CD4-positive, alpha-beta T cell treated with Interleukin-4 for 1 hour (primary cell): ENCODE measurements at regions not wholly inside any gene's neighbourhood (a gene's known extent, or its start where the extent isn't known, plus 50 kb on each side); places are given as distances from the start of the nearest gene placed in this dataset.
"Not testable (repeated sequence)": the region's sequence is repeated elsewhere in the genome, so short reads cannot be mapped to it uniquely, and the experiment has no call there.

Experiments
- DNase-seq, 2 donors: peaks; one replicate each; pipeline ENCODE4 v3.0.0-alpha.2; 2020 to 2022

DNA sequence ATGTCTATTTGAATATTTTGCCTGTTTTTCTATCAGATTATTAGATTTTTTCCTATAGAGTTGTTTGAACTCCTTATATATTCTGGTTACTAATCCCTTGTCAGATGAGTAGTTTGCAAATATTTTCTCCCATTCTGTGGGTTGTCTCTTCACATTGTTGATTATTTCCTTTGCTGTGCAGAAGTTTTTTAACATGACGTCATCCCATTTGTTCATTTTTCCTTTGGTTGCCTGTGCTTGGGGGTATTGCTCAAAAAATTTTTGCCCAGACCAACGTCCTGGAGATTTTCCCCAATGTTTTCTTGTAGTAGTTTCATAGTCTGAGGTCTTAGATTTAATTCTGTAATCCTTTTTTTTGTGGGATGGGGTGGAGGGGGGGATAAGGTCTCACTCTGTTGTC, 168.7 kb upstream of the NFIA start:
- not testable (repeated sequence) for DNase-seq

GRCh38 chr1:60913039-60913438, 169.3 kb upstream of the NFIA start:
- no peak for DNase-seq

GRCh38 chr1:60911966-60912697, 170.2 kb upstream of the NFIA start:
- no peak for DNase-seq

GRCh38 chr1:60908159-60908558, 174.2 kb upstream of the NFIA start:
- no peak for DNase-seq

GRCh38 chr1:60906526-60906925, 175.8 kb upstream of the NFIA start:
- no peak for DNase-seq

DNA sequence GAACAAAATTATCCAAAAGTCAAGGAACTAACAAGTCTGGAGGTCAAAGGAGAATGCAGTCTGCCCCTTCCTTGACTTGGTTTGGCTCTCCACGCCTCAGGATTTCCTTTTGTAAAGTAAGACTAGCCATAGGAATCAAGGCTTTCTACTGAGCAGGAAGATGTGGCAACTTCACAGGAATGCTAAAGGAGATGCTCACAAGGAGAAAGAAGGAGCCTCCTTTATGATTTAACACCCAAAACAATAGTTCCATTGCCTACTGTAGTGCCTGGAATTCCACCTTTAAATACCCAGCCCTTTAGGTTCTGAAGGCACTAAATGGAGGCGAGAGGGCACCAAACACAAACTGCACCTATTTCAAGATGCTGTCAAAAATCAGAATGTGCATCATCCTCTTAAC, 176.3 kb upstream of the NFIA start:
- DNase-seq, result no peak

DNA sequence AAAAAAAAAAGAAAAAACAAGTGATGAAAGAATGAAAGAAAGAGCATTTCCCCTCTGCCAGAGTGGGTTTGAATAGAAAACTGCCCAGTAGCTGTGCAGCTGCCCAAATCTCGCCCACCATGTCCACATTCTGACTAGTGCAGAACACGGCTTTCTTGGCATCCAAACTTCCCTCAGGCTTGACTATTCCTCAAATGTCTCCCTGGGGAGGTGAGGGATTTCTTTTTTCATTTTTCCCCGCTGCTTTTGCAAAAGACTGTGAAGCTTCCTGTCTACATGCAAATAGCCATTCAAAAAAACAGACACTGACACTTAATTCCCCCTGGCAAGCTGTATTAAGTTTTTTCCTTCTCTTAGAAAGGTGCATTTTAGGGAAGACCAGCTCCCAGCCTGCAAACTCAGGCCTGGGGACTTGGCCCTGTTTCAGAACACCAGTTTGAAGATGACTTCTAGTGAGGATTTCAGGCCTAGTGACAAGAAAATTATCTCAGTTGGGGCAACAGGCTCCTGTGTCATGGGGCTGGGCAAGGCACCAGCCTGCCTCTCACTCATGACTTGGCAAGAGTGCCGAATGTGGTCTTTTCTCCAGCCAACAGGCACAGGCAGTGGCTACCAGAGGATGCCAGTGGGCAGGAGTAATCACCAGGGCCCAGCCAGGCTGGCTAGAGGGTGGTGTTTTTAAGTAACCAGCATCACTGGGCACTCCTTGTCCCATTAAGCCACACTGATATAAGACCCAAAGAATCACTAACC, 178.1 kb upstream of the NFIA start:
- DNase-seq, result no peak

- no peak for DNase-seq
These were observed 178.8 kb upstream of the NFIA start for GRCh38 chr1:60903591-60903990.

DNA sequence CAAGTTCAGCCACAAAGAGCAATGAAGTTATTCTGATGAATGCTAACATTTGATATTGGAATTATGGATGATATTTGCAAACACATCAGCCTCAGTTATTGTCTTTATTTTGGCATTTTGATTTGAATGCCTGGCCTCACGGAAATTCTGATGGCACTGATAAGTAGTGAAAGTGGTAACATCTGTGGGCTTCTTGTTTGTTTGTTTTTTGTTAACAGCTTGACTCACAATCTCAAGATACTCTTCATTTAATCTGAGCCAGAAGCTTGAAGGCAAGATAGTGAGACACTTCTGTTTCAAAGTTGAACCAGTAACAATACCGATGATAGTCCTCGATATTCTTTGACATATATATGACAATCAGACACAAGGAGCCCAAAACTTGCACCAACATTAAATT, 182.9 kb upstream of the NFIA start:
- DNase-seq, result no peak

DNA sequence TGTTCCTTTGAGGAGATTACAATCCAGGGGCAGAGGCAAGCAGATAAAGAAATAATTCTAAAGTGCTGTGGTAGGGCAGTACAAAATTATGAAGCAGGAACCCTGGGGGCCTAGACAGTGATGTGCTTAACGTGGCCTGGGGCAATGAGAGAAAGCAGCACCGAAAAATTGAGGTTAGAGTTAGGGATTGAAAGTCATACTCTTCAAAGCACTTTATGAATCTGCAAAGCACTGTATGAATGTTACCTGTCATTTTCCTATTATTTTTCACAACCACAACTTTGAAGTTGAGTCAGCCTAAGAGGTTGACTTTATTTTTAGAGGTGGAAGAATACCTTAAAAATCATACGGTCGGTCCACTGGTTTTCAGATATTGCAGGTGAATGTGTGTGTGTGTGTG, 183.4 kb upstream of the NFIA start:
- no peak for DNase-seq

GRCh38 chr1:60898413-60898812, 183.9 kb upstream of the NFIA start:
- DNase-seq, result no peak

GRCh38 chr1:60896701-60897363, 185.5 kb upstream of the NFIA start:
- DNase-seq, result no peak

DNA sequence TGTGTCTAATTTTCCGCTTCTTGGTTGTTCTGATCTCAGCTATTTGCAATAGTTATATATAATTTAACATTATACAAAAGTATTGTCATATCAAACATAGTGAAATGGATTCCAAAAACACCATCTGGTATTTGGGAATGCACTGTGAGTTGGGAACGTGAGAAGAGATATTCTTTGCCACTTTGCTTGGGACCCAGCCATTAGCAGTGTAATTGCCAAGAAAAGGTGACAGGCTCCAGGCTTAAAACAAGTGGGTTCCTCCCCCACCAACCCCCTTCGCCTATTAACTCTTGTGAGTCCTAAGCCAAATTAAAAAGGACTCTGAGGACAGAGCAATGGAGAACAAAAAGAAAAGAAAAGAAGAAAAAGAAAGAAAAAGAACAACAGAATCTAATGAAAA, 186.7 kb upstream of the NFIA start:
- no peak for DNase-seq

DNA sequence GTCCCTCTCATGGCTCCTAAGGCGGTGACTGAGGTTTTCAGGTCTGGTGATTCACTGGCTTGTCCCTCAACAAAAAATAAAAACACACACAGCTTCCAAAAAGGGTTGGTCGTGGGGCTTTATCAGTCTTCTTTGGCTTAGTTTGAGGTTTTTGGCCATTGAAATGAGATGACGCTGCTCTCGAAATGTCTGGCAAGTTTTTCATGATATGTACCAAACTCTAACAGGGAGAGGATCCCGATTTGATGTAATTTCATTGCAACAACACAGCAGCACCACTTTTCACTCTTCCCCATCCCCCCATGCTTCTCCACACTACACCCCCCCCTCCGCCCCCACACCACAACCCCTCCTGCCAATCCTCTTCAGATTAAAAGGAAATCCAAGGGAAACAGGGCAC, 187.1 kb upstream of the NFIA start:
- no peak for DNase-seq

DNA sequence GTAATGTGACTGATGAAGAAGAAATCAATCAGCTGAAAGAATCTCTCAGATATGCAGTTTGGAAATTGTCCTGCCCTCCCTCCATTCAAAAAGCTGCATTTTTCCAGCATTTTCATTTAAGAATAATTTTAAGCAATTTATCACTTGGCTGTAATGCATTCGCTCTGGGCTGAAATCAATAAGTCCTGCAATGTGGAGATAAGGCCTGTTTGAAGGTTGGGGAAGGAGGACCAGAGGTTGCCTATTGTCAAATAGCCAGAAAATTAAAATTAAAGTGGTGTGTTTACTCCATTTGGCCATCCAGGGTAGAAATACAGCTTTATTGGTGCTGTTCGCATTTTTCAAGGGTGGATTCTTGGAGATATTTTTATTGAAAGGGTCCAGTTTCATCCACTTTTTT, 187.6 kb upstream of the NFIA start:
- DNase-seq, result no peak

DNA sequence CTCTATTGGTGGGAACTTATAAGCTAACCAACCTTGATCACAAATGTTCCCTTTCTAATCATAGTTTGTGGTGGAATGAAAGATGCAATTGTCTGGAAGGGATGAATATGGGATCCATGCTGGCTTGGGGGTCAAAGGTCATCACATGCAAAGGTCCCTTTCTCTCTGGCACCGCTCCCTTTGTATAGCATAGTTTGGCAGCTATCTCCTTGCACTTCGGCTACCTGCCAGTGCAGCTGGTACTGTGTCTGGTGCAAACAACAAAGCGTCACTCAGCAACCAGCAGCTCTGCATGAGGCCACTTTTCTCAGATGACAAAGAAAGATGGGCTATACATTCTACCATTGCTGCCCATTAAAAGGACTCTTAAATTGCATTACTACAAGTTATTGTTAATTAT, 188.2 kb upstream of the NFIA start:
- DNase-seq, result no peak

GRCh38 chr1:60893136-60893930, 189.0 kb upstream of the NFIA start:
- no peak for DNase-seq

GRCh38 chr1:60891765-60892164, 190.6 kb upstream of the NFIA start:
- no peak for DNase-seq

DNA sequence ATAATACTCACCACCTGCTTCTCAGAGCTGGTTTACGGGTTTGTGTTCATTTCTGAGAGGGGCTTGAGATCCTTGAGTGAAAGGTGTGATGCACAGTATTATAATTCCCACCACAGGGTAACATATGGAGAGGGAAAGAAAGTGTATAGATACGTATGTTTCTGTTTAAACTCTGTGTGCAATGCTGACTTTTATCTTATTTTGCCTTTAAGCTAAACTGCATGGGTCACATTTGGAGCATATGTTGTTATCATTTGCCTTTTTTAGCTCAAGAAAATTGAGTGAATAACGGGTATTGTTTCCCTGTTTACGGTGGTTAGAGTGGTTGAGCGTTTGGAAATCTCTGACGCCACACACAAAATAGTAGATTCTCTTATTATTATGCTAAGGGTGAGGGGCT, 191.1 kb upstream of the NFIA start:
- no peak for DNase-seq

DNA sequence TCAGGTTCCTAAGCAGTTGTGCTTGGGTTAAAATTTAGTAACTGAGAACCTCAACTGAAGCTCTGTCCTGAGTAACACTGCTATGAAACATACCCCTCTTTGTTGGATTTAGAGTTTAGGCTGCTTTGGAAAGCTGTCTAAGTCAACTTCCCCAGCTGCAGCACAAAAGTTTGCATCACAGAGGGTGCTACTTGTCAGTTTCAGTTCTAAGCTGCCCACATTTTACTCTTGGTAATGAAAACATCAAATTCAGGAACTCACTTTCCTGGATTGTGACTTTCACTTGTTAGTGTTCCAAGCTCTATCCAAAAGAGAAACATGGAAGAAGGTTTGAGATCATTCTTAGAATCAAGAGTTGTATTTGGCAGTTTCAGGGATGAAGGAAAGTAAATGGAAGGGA, 191.7 kb upstream of the NFIA start:
- DNase-seq, result no peak

DNA sequence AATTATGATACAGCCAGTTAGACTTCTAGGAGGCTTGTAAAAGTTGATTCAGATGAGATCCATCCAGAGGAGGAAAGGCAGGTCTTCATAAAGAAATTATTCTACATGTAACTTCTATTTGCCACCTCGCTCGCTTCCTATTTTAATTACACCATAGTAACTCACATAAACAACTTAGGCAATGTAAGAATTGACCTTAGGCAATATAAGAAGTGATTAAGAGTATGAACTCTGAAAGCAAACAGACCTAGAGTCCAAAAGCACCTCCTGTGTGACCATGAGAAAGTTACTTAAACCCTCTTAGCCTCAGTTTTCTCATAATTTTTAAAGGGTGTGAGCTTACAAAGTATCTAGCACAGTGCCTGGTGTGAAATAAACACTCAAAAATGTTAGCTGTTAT, 192.7 kb upstream of the NFIA start:
- DNase-seq, result no peak

- no peak for DNase-seq
These were observed 194.2 kb upstream of the NFIA start for GRCh38 chr1:60888126-60888525.

DNA sequence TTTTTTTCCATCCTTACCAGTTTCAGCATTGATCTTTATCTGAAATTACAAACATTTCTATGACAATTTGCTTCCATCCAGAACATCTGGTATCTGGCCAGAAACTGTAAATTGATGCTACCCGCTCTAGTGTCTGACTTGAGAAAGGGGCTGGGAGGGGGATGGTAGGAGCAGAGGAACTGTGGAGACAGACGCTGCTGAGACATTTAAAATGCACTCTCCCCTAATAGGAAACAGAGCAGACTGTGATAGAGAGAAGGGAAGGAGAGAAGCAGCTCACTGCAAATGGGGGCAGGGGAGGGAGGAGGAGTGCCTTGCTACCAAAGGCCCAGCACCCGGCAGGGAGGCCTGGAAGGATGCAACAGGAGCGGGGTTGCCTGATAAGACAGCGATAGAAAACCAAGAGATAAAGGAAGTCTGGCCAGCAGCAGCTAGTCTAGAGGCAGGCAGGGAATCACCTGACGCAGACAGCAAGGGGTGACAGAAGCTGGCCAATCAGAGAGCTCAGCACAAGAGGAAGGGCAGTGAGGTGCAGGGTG, 195.5 kb upstream of the NFIA start:
- DNase-seq, result no peak
